ENCODE measurements at regions not wholly inside any gene's neighbourhood (a gene's known extent, or its start where the extent isn't known, plus 50 kb on each side); places are given as distances from the start of the nearest gene placed in this dataset.

GRCh38 chr11:26078231-26078821 is 253.6 kb upstream of the ANO3 start:
- TF ChIP-seq POLR2A (IDR thresholded peaks at IDR 0.05) (no peak), CTCF (IDR thresholded peaks at IDR 0.05) (no peak)
